Endothelial cell of umbilical vein (primary cell): ENCODE measurements at regions not wholly inside any gene's neighbourhood (a gene's known extent, or its start where the extent isn't known, plus 50 kb on each side); places are given as distances from the start of the nearest gene placed in this dataset.

Experiments used
- BruUV-seq: library from RNA; stranded (reverse); fragments of 400-500 nt; replicated peaks from 2 replicates; lab custom pipeline; 2021; lab: Mats Ljungman, UMichigan
- CTCF ChIA-PET: fragments of 300-600, 350-600 bp; sonication (Branson Sonifier 250); formaldehyde crosslinking; loops from one replicate; lab custom pipeline; 2021; ENCODE audit warnings: antibody characterized with exemption, inconsistent platforms; lab: Charles Lee
- POLR2A ChIA-PET: fragments of 300-600, 350-600 bp; sonication (Branson Sonifier 250); formaldehyde crosslinking; loops from one replicate; lab custom pipeline; 2021; ENCODE audit warnings: antibody characterized with exemption, inconsistent platforms; lab: Charles Lee
- DNase-seq: peaks from one replicate; pipeline ENCODE4 v3.0.0-alpha.2; 2011; ENCODE audit warnings: low read depth, low spot score
- FAIRE-seq: peaks from 2 replicates; lab custom pipeline; 2011; peaks lifted over from hg19 to GRCh38; lab: Jason Lieb, UNC
- H2AFZ ChIP-seq: 2 replicates; pipeline ENCODE4 v1.6.0; 2012; ENCODE audit warnings: low read depth, low read length, control low read depth, inconsistent platforms
- H3K27ac ChIP-seq: 2 replicates; pipeline ENCODE4 v1.5.1; 2011; ENCODE audit warnings: low read depth, mild to moderate bottlenecking, control low read depth, low read length, moderate library complexity; ENCODE audit not compliant: insufficient read depth
- H3K27me3 ChIP-seq, 2 experiments: 2 replicates each; pipeline versions ENCODE4 v1.6.0 to v1.6.1; 2011; ENCODE audit warnings: low read length in 2 of 2, mixed read lengths in 1 of 2; ENCODE audit not compliant: control insufficient read depth in 2 of 2, insufficient read depth in 2 of 2
- H3K36me3 ChIP-seq, 2 experiments: 2 replicates in 1 of 2; 3 replicates in 1 of 2; pipeline ENCODE4 v1.5.1; 2011; ENCODE audit warnings: low read length in 2 of 2, mild to moderate bottlenecking in 1 of 2, moderate library complexity in 1 of 2; ENCODE audit not compliant: control insufficient read depth in 2 of 2, insufficient read depth in 2 of 2; ENCODE audit errors: extremely low read depth in 1 of 2
- H3K4me1 ChIP-seq: 3 replicates; pipeline ENCODE4 v1.5.1; 2011; ENCODE audit warnings: mild to moderate bottlenecking, low read length; ENCODE audit not compliant: control insufficient read depth, insufficient read depth; ENCODE audit errors: extremely low read depth
- H3K4me2 ChIP-seq: 2 replicates; pipeline ENCODE4 v1.6.1; 2011; ENCODE audit warnings: low read length, control low read depth, mixed read lengths; ENCODE audit not compliant: insufficient read depth
- H3K4me3 ChIP-seq, 3 experiments: fragments of 200-600 bp in 1 of 3; sonication (generic), shearing (Covaris generic) in 1 of 3; replicated peaks in 1 of 3; 2 replicates each; pipeline ENCODE4 v1.5.1; 2011 to 2016; ENCODE audit warnings: control low read depth in 3 of 3, low read length in 3 of 3, mild to moderate bottlenecking in 2 of 3, inconsistent platforms in 1 of 3, low read depth in 1 of 3, moderate library complexity in 1 of 3; ENCODE audit not compliant: insufficient read depth in 1 of 3
- H3K79me2 ChIP-seq: 2 replicates; pipeline ENCODE4 v1.6.0; 2012; ENCODE audit warnings: low read length, inconsistent platforms; ENCODE audit not compliant: control insufficient read depth, insufficient read depth
- H3K9ac ChIP-seq: replicated peaks from 2 replicates; pipeline ENCODE3; 2011; ENCODE audit warnings: low read length, control low read depth; ENCODE audit not compliant: insufficient read depth; ENCODE audit errors: extremely low read depth
- H3K9me1 ChIP-seq: replicated peaks from 3 replicates; pipeline ENCODE4 v1.6.0; 2011; ENCODE audit warnings: mild to moderate bottlenecking, low read length; ENCODE audit not compliant: control insufficient read depth, insufficient read depth; ENCODE audit errors: extremely low read depth
- H3K9me3 ChIP-seq: replicated peaks from 2 replicates; pipeline ENCODE4 v1.5.1; 2012; ENCODE audit warnings: low read length, inconsistent platforms; ENCODE audit not compliant: control insufficient read depth, insufficient read depth
- H4K20me1 ChIP-seq: replicated peaks from 2 replicates; pipeline ENCODE3; 2011; ENCODE audit warnings: mild to moderate bottlenecking, low read length; ENCODE audit not compliant: control insufficient read depth, insufficient read depth; ENCODE audit errors: extremely low read depth
- EZH2 ChIP-seq: IDR thresholded peaks from 2 replicates; pipeline ENCODE4 v1.6.1; 2012; ENCODE audit warnings: borderline replicate concordance, low read depth, mild to moderate bottlenecking, moderate library complexity, low read length, inconsistent platforms; ENCODE audit not compliant: severe bottlenecking
- FOS ChIP-seq: IDR thresholded peaks from 2 replicates; pipeline ENCODE4 v1.6.1; 2011; ENCODE audit warnings: mild to moderate bottlenecking, low read length, moderate library complexity, borderline replicate concordance; ENCODE audit not compliant: insufficient read depth
- GATA2 ChIP-seq: IDR thresholded peaks from 2 replicates; pipeline ENCODE4 v1.7.0; 2011; ENCODE audit warnings: low read depth, mild to moderate bottlenecking, moderate library complexity, mixed read lengths, low read length; ENCODE audit not compliant: insufficient read length, insufficient read depth
- JUN ChIP-seq: IDR thresholded peaks from 2 replicates; pipeline ENCODE4 v1.6.1; 2011; ENCODE audit warnings: borderline replicate concordance, low read depth; ENCODE audit not compliant: insufficient read length, insufficient read depth
- MAX ChIP-seq: IDR thresholded peaks from 2 replicates; pipeline ENCODE4 v1.6.1; 2011; ENCODE audit not compliant: insufficient read depth, insufficient read length
- MYC ChIP-seq: IDR thresholded peaks from one replicate; pipeline ENCODE4 v1.6.1; 2011; ENCODE audit warnings: mild to moderate bottlenecking, low read depth, low read length
- POLR2A ChIP-seq: IDR thresholded peaks from 2 replicates; pipeline ENCODE4 v1.6.1; 2012; ENCODE audit warnings: low read depth, mild to moderate bottlenecking, control low read depth, low read length
- POLR2AphosphoS5 ChIP-seq: IDR thresholded peaks from 2 replicates; pipeline ENCODE4 v1.6.1; 2012; ENCODE audit warnings: low read depth, mild to moderate bottlenecking, control low read depth, low read length, moderate library complexity; ENCODE audit not compliant: insufficient read depth
- dilution Hi-C: fragments of 300-500 bp; cut with MboI; formaldehyde crosslinking; loops from one replicate; pipeline ENCODE4 v1.15.0; 2019; ENCODE audit warnings: low sequenced_read_pairs; ENCODE audit not compliant: extremely low pct_ligation_motif_present
- intact Hi-C: fragments of 100-400 bp; cut with micrococcal nuclease; formaldehyde crosslinking; loops from one replicate; pipeline ENCODE4 v1.10.0; 2022
- TF ChIP-seq, protein P1 (sequence below), 2 donors: IDR thresholded peaks; 1 replicate in 1 of 2; 2 replicates in 1 of 2; pipeline ENCODE4 v1.5.1; 2011; ENCODE audit warnings: low read length in 2 of 2, mild to moderate bottlenecking in 2 of 2, moderate library complexity in 2 of 2, control low read depth in 1 of 2, inconsistent platforms in 1 of 2, low read depth in 1 of 2; ENCODE audit not compliant: insufficient read depth in 1 of 2; ENCODE audit errors: extremely low read depth in 1 of 2

DNA sequence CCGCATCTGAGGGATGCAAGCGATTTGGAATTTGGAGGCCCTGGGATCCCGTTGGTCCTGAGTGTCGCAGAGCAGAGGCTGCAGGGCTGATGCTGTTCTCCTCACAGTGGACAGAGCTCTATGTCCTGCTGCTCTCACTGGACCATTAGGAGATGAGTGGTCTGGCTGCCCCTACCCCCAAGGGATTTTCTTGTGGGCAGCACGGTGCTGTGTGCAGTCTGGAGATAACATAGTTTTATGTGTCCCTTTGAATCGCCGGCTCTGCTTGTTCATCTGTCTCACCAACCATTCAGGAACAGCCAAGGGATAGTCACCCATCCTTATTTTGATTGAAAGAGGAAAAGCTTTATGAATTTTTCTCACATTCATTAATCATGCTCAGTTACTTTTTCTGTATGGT lies 49.9 kb downstream of the CHRM3 start:
- ChIA-PET POLR2A (no interaction called here), CTCF (no interaction called here)
- TF ChIP-seq POLR2AphosphoS5 (no peak), MYC (no peak), FOS (no peak), MAX (no peak), POLR2A (no peak), EZH2 (no peak), GATA2 (no peak), JUN (no peak)
- TF ChIP-seq, protein P1, sequence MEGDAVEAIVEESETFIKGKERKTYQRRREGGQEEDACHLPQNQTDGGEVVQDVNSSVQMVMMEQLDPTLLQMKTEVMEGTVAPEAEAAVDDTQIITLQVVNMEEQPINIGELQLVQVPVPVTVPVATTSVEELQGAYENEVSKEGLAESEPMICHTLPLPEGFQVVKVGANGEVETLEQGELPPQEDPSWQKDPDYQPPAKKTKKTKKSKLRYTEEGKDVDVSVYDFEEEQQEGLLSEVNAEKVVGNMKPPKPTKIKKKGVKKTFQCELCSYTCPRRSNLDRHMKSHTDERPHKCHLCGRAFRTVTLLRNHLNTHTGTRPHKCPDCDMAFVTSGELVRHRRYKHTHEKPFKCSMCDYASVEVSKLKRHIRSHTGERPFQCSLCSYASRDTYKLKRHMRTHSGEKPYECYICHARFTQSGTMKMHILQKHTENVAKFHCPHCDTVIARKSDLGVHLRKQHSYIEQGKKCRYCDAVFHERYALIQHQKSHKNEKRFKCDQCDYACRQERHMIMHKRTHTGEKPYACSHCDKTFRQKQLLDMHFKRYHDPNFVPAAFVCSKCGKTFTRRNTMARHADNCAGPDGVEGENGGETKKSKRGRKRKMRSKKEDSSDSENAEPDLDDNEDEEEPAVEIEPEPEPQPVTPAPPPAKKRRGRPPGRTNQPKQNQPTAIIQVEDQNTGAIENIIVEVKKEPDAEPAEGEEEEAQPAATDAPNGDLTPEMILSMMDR (IDR thresholded peaks at IDR 0.05; ENCODE audit: extremely low read depth in 1 of 2, insufficient read depth in 1 of 2, low read depth in 1 of 2, low read length in 2 of 2) = no peak
- intact Hi-C loops = no loop called here
- H3K9me1 ChIP-seq = no peaks in the 10 kb centered on the region
- DNase-seq (no peak), FAIRE-seq (no peak)
- no TSS peak for BruUV-seq
- no peaks in the 10 kb centered on the region for H3K27me3 ChIP-seq
- peaks cover 7% of the 10 kb centered on the region for H3K9me3 ChIP-seq
- no peak overlapping the region for H3K9ac ChIP-seq
- no peak overlapping the region for H3K4me2 ChIP-seq
- dilution Hi-C loops = no loop called here
- no peak overlapping the region for H3K27ac ChIP-seq
- H3K36me3 ChIP-seq = no peaks in the 10 kb centered on the region
- H3K4me1 ChIP-seq = no peaks in the 10 kb centered on the region
- no peak overlapping the region for H2AFZ ChIP-seq
- no peak overlapping the region for H3K4me3 ChIP-seq
- H3K79me2 ChIP-seq = no peaks in the 10 kb centered on the region
- no peaks in the 10 kb centered on the region for H4K20me1 ChIP-seq
